ENCODE measurements at regions not wholly inside any gene's neighbourhood (a gene's known extent, or its start where the extent isn't known, plus 50 kb on each side); places are given as distances from the start of the nearest gene placed in this dataset.

DNA sequence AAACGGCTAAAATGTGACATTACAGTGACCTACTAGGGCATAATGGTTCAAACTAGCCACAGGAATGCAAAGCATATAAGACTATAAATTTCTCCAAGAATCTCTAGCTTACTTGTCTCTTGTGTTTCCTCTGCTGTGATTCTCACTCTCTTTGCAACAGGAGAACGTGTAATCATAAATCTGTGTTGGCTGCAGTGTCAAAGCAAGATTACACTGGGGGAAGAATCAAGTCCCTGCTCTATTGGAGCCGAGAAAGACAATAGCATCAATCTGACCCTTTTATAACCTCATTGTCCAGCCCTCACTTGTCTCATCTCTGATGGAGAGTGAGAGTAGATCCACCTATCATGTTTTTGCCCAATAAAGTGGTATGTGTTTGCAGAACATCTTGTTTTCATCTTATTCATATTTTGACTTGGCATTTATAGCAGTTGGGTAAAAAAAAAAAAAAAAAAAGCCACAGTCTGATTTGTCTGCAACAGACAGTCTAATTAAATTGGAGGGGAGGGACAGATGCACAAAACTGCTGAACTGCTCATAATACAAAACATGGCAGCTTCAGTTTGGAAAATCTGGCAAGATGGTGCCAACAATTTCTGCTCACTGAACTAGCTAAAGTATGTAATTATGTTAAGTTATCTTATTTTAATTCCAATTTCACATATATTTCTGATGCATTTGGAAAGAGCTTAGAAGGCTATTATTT lies 165.0 kb upstream of the GABRA2 start:
- TF ChIP-seq, protein P1, sequence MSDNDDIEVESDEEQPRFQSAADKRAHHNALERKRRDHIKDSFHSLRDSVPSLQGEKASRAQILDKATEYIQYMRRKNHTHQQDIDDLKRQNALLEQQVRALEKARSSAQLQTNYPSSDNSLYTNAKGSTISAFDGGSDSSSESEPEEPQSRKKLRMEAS (IDR thresholded peaks at IDR 0.05; ENCODE audit: low read depth, low read length) = no peak
- TF ChIP-seq, protein P2, sequence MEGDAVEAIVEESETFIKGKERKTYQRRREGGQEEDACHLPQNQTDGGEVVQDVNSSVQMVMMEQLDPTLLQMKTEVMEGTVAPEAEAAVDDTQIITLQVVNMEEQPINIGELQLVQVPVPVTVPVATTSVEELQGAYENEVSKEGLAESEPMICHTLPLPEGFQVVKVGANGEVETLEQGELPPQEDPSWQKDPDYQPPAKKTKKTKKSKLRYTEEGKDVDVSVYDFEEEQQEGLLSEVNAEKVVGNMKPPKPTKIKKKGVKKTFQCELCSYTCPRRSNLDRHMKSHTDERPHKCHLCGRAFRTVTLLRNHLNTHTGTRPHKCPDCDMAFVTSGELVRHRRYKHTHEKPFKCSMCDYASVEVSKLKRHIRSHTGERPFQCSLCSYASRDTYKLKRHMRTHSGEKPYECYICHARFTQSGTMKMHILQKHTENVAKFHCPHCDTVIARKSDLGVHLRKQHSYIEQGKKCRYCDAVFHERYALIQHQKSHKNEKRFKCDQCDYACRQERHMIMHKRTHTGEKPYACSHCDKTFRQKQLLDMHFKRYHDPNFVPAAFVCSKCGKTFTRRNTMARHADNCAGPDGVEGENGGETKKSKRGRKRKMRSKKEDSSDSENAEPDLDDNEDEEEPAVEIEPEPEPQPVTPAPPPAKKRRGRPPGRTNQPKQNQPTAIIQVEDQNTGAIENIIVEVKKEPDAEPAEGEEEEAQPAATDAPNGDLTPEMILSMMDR (IDR thresholded peaks at IDR 0.05; ENCODE audit: low read depth, low read length) = no peak

Measured in NB4 (cell line).